ENCODE measurements at regions not wholly inside any gene's neighbourhood (a gene's known extent, or its start where the extent isn't known, plus 50 kb on each side); places are given as distances from the start of the nearest gene placed in this dataset.
"Not testable (repeated sequence)": the region's sequence is repeated elsewhere in the genome, so short reads cannot be mapped to it uniquely, and the experiment has no call there.

DNA sequence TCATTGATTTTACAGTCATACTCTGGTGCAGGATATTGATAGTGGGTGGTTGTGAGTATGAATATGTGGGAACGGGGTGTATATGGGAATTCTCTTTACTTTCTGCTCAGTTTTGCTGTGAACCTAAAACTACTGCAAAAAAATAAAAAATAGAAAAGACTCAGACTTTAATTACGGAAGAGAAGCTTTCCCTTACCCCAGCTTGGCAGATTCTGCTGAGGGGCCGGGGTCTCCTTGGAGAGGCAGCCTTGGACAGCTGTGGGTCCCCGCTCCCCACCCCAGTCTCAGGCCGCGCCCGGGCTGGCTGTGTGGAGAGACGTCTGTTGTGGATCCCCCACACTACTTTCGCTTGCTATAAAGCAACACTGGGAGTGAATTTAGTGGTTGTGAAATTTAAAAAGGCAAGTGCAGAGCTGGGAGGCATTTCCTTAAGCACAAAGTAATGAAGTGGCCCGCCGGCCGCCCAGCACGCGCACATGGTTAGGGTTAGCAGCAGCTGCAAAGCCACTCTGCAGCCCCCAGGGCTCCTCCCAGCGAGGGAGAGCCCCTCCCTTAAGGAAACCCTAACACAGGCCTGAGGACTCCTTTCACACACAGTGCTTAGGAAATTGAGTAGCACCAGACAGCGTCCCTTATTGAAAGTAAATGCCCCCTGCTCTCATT, 102.4 kb downstream of the DDX1 start:
- Histone ChIP-seq H2AFZ (ENCODE audit: low read length) (no peak overlapping the region), H3K4me1 (ENCODE audit: control insufficient read depth, extremely low read depth, insufficient read depth, low read length) (no peaks in the 10 kb centered on the region), H4K20me1 (ENCODE audit: control insufficient read depth, extremely low read depth, insufficient read depth, low read length) (no peaks in the 10 kb centered on the region), H3K27me3 (ENCODE audit: control insufficient read depth, insufficient read depth, low read length) (no peaks in the 10 kb centered on the region), H3K4me2 (ENCODE audit: extremely low read depth, insufficient read depth, low read length) (no peak overlapping the region), H3K9ac (ENCODE audit: insufficient read depth, low read length) (no peak overlapping the region), H3K36me3 (ENCODE audit: control insufficient read depth, insufficient read depth, low read length) (no peaks in the 10 kb centered on the region), H3K79me2 (ENCODE audit: control insufficient read depth, insufficient read depth, low read length) (no peaks in the 10 kb centered on the region), H3K4me3 (replicated peaks in 1 of 4; ENCODE audit: control extremely low read depth in 1 of 4, insufficient read depth in 1 of 4, low read depth in 3 of 4, low read length in 4 of 4) (no peak overlapping the region), H3K9me3 (ENCODE audit: control insufficient read depth, insufficient read depth, low read depth, low read length) (no peaks in the 10 kb centered on the region), H3K27ac (ENCODE audit: insufficient read depth, low read length) (no peak overlapping the region)
- no peak for DNase-seq (ENCODE audit: low read depth in 2 of 2)
- no peak for TF ChIP-seq EZH2 (IDR thresholded peaks at IDR 0.05; ENCODE audit: low read length, missing control alignments)
- TF ChIP-seq, protein P1, sequence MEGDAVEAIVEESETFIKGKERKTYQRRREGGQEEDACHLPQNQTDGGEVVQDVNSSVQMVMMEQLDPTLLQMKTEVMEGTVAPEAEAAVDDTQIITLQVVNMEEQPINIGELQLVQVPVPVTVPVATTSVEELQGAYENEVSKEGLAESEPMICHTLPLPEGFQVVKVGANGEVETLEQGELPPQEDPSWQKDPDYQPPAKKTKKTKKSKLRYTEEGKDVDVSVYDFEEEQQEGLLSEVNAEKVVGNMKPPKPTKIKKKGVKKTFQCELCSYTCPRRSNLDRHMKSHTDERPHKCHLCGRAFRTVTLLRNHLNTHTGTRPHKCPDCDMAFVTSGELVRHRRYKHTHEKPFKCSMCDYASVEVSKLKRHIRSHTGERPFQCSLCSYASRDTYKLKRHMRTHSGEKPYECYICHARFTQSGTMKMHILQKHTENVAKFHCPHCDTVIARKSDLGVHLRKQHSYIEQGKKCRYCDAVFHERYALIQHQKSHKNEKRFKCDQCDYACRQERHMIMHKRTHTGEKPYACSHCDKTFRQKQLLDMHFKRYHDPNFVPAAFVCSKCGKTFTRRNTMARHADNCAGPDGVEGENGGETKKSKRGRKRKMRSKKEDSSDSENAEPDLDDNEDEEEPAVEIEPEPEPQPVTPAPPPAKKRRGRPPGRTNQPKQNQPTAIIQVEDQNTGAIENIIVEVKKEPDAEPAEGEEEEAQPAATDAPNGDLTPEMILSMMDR (conservative IDR thresholded peaks at IDR 0.05 in 1 of 2, IDR thresholded peaks at IDR 0.05 in 1 of 2; ENCODE audit: low read depth in 1 of 2, low read length in 2 of 2) = no peak

DNA sequence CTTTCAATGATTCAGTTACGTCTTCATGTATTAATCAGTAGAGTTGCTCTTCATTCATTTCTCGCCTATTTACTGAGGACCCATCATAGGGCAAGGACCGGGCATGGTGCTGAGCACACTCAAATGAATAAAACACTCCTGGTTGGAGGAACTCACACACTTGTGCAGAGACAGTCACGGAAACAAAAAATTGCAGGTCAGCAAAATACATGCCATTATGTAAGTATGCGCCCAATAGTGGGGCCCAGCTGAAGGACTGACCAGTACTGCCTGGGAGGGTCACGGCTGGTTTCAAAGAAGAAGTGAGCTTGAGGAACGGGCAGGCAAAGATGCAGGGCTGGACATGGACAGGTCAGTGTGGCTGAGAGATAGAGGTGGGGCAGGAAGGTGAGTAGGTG, 102.9 kb downstream of the DDX1 start:
- H3K36me3 ChIP-seq (ENCODE audit: control insufficient read depth, insufficient read depth, low read length) = no peaks in the 10 kb centered on the region
- H3K79me2 ChIP-seq (ENCODE audit: control insufficient read depth, insufficient read depth, low read length) = no peaks in the 10 kb centered on the region
- DNase-seq (ENCODE audit: low read depth in 2 of 2) = no peak
- H2AFZ ChIP-seq (ENCODE audit: low read length) = no peak overlapping the region
- H3K4me2 ChIP-seq (ENCODE audit: extremely low read depth, insufficient read depth, low read length) = no peak overlapping the region
- H3K27ac ChIP-seq (ENCODE audit: insufficient read depth, low read length) = no peak overlapping the region
- no peaks in the 10 kb centered on the region for H3K27me3 ChIP-seq (ENCODE audit: control insufficient read depth, insufficient read depth, low read length)
- no peaks in the 10 kb centered on the region for H3K4me1 ChIP-seq (ENCODE audit: control insufficient read depth, extremely low read depth, insufficient read depth, low read length)
- no peak overlapping the region for H3K4me3 ChIP-seq (replicated peaks in 1 of 4; ENCODE audit: control extremely low read depth in 1 of 4, insufficient read depth in 1 of 4, low read depth in 3 of 4, low read length in 4 of 4)
- no peak overlapping the region for H3K9ac ChIP-seq (ENCODE audit: insufficient read depth, low read length)
- no peaks in the 10 kb centered on the region for H4K20me1 ChIP-seq (ENCODE audit: control insufficient read depth, extremely low read depth, insufficient read depth, low read length)
- TF ChIP-seq EZH2 (IDR thresholded peaks at IDR 0.05; ENCODE audit: low read length, missing control alignments) = no peak
- no peaks in the 10 kb centered on the region for H3K9me3 ChIP-seq (ENCODE audit: control insufficient read depth, insufficient read depth, low read depth, low read length)

DNA sequence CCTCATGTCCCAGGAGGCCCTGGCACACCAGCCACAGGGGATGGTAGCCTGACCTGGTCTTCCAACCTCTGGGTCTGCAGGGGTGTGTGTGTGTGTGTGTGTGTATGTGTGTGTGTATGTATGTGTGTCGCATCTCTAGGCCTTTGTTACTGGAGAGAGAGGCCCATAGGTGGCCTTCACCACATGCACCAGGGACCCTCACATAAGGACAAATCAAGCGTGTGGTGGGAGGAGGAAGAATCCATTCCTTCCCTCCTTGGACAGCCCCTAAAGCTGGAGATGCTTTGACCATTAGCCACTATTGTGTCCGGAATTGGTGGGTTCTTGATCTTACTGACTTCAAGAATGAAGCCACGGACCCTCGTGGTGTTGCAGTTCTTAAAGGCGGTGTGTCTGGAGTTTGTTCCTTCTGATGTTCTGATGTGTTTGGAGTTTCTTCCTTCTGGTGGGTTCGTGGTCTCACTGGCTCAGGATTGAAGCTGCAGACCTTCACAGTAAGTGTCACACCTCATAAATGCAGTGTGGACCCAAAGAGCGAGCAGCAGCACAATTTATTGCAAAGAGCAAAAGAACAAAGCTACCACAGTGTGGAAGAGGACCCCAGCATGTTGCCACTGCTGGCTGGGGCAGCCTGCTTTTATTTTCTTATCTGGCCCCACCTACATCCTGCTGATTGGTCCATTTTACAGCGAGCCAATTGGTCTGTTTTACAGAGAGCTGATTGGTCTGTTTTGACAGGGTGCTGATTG, 104.1 kb downstream of the DDX1 start:
- Histone ChIP-seq H2AFZ (ENCODE audit: low read length) (no peak overlapping the region), H3K27ac (ENCODE audit: insufficient read depth, low read length) (no peak overlapping the region), H3K9ac (ENCODE audit: insufficient read depth, low read length) (no peak overlapping the region), H3K9me3 (ENCODE audit: control insufficient read depth, insufficient read depth, low read depth, low read length) (no peaks in the 10 kb centered on the region), H3K4me3 (replicated peaks in 1 of 4; ENCODE audit: control extremely low read depth in 1 of 4, insufficient read depth in 1 of 4, low read depth in 3 of 4, low read length in 4 of 4) (no peak overlapping the region), H3K4me1 (ENCODE audit: control insufficient read depth, extremely low read depth, insufficient read depth, low read length) (no peaks in the 10 kb centered on the region), H3K4me2 (ENCODE audit: extremely low read depth, insufficient read depth, low read length) (no peak overlapping the region), H4K20me1 (ENCODE audit: control insufficient read depth, extremely low read depth, insufficient read depth, low read length) (no peaks in the 10 kb centered on the region), H3K79me2 (ENCODE audit: control insufficient read depth, insufficient read depth, low read length) (no peaks in the 10 kb centered on the region), H3K36me3 (ENCODE audit: control insufficient read depth, insufficient read depth, low read length) (no peaks in the 10 kb centered on the region), H3K27me3 (ENCODE audit: control insufficient read depth, insufficient read depth, low read length) (no peaks in the 10 kb centered on the region)
- no peak for TF ChIP-seq EZH2 (IDR thresholded peaks at IDR 0.05; ENCODE audit: low read length, missing control alignments)
- TF ChIP-seq, protein P1 (conservative IDR thresholded peaks at IDR 0.05 in 1 of 2, IDR thresholded peaks at IDR 0.05 in 1 of 2; ENCODE audit: low read depth in 1 of 2, low read length in 2 of 2) = no peak
- DNase-seq (ENCODE audit: low read depth in 2 of 2) = no peak

DNA sequence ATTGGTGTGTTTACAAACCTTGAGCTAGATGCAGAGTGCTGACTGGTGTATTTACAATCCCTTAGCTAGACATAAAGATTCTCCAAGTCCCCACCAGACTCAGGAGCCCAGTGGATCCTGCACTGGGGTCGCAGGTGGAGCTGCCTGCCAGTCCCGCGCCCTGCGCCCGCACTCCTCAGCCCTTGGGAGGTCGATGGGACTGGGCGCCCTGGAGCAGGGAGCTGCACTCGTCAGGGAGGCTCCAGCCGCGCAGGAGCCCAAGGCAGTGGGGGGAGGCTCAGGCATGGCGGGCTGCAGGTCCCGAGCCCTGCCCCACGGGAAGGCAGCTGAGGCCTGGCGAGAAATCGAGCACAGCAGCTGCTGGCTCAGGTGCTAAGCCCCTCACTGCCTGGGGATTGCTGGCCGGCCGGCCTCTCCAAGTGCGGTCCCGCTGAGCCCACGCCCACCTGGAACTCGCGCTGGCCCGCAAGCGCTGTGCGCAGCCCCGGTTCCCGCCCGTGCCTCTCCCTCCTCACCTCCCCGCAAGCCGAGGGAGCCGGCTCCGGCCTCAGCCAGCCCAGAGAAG, 105.0 kb downstream of the DDX1 start:
- H3K27me3 ChIP-seq (ENCODE audit: control insufficient read depth, insufficient read depth, low read length); H3K36me3 ChIP-seq (ENCODE audit: control insufficient read depth, insufficient read depth, low read length); H3K4me1 ChIP-seq (ENCODE audit: control insufficient read depth, extremely low read depth, insufficient read depth, low read length); H3K9me3 ChIP-seq (ENCODE audit: control insufficient read depth, insufficient read depth, low read depth, low read length); H3K27ac ChIP-seq (ENCODE audit: insufficient read depth, low read length); H3K4me3 ChIP-seq (replicated peaks in 1 of 4; ENCODE audit: control extremely low read depth in 1 of 4, insufficient read depth in 1 of 4, low read depth in 3 of 4, low read length in 4 of 4); H3K4me2 ChIP-seq (ENCODE audit: extremely low read depth, insufficient read depth, low read length); DNase-seq (ENCODE audit: low read depth in 2 of 2); H4K20me1 ChIP-seq (ENCODE audit: control insufficient read depth, extremely low read depth, insufficient read depth, low read length); H3K9ac ChIP-seq (ENCODE audit: insufficient read depth, low read length); H3K79me2 ChIP-seq (ENCODE audit: control insufficient read depth, insufficient read depth, low read length); H2AFZ ChIP-seq (ENCODE audit: low read length): not testable (repeated sequence)
